ENCODE measurements at regions not wholly inside any gene's neighbourhood (a gene's known extent, or its start where the extent isn't known, plus 50 kb on each side); places are given as distances from the start of the nearest gene placed in this dataset.
"Not testable (repeated sequence)": the region's sequence is repeated elsewhere in the genome, so short reads cannot be mapped to it uniquely, and the experiment has no call there.

DNA sequence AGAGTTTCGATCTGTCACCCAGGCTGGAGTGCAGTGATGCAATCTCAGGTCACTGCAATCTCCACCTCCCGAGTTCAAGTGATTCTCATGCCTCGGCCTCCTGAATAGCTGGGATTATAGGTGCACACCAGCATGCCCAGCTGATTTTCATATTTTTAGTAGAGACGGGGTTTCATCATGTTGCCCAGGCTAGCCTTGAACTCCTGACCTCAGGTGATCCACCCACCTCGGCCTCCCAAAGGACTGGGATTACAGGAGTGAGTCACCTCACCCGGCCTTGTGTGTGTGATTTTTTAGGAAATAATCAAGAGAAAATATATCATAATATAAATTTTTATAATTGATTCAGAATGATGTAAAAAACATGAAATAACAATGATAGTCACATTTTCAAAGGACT, 1231.4 kb downstream of the GALC start:
- H3K27me3 ChIP-seq (replicated peaks; ENCODE audit: control insufficient read depth, insufficient read depth, low read length), result no peaks in the 10 kb centered on the region
- H3K4me3 ChIP-seq (replicated peaks; ENCODE audit: low read depth, low read length), result no peak overlapping the region
- TF ChIP-seq, protein P1, sequence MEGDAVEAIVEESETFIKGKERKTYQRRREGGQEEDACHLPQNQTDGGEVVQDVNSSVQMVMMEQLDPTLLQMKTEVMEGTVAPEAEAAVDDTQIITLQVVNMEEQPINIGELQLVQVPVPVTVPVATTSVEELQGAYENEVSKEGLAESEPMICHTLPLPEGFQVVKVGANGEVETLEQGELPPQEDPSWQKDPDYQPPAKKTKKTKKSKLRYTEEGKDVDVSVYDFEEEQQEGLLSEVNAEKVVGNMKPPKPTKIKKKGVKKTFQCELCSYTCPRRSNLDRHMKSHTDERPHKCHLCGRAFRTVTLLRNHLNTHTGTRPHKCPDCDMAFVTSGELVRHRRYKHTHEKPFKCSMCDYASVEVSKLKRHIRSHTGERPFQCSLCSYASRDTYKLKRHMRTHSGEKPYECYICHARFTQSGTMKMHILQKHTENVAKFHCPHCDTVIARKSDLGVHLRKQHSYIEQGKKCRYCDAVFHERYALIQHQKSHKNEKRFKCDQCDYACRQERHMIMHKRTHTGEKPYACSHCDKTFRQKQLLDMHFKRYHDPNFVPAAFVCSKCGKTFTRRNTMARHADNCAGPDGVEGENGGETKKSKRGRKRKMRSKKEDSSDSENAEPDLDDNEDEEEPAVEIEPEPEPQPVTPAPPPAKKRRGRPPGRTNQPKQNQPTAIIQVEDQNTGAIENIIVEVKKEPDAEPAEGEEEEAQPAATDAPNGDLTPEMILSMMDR (IDR thresholded peaks at IDR 0.05; ENCODE audit: insufficient read depth, low read length, poor library complexity, severe bottlenecking), result no peak
- no peak for DNase-seq (ENCODE audit: extremely low read depth, insufficient read length)
- H3K36me3 ChIP-seq (ENCODE audit: control insufficient read depth, insufficient read depth, low read length), result no peaks in the 10 kb centered on the region

DNA sequence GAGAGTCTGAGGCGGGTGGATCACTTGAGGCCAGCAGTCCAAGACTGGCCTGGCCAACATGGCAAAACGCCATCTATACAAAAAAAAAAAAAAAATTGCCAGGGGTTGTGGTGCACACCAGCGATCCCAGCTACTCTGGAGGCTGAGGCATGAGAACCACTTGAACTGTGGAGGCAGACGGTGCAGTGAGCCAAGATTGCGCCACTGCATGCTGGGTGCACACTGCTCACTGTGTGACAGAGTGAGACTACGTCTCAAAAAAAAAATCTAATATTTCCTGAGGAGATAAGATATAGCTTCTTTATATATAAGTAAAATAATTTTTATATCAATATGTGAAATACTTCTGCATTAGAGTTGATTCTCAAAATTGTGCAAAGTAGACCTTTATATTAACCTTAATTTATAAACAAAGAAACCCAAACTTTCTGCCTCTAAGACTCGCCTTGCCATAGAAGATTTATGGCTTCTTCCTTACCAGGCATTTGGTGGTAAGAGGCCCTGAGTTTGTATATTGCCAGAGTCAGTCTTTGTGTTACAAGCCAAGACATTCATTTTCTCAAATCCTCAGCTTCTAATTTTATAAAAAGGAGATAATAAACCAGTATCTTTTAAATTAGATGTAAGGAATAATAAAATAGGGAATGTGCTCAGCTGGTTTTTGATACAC, 1226.7 kb downstream of the FLRT2 start:
- no peak for DNase-seq (ENCODE audit: extremely low read depth, insufficient read length)
- TF ChIP-seq, protein P1 (IDR thresholded peaks at IDR 0.05; ENCODE audit: insufficient read depth, low read length, poor library complexity, severe bottlenecking), result no peak
- H3K27me3 ChIP-seq (replicated peaks; ENCODE audit: control insufficient read depth, insufficient read depth, low read length), result no peaks in the 10 kb centered on the region

DNA sequence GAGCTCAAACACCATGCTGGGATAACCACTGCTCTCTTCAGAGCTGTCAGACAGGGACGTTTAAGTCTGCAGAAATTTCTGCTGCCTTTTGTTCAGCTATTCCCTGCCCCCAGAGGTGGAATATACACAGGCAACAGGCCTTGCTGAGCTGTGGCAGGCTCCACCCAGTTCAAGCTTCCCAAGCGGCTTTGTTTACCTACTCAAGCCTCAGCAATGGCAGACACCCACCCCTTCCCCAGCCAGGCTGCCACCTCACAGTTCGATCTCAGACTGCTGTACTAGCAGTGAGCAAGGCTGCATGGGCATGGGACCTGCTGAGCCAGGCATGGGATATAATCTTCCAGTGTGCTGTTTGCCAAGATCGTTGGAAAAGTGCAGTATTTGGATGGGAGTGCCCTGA, 1220.5 kb downstream of the FLRT2 start:
- H3K4me3 ChIP-seq (replicated peaks; ENCODE audit: low read depth, low read length); DNase-seq (ENCODE audit: extremely low read depth, insufficient read length): not testable (repeated sequence)

More for the DNA sequence above, 1226.7 kb downstream of the FLRT2 start:
- Histone ChIP-seq H3K4me3 (replicated peaks; ENCODE audit: low read depth, low read length) (no peak overlapping the region), H3K36me3 (ENCODE audit: control insufficient read depth, insufficient read depth, low read length) (no peaks in the 10 kb centered on the region)

DNA sequence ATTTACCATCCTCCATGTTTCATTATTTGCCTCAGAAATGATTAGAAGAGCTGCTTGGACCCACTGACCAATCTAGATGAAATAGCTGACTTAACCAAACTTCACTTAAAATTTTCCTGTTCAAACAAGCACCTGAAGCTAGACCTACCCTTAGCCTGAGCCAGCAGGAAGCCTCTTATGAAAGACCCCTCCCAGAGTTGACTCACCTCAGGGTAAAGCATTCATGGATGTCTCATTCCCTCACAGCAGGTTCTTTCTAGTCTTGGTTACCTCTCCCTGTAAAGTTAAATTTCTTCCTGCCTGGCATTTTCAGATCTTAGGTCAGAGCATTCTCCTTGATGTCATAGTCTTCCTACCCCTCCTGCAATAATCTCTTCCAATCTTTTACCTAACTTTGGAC, 1209.8 kb downstream of the FLRT2 start:
- TF ChIP-seq, protein P1 (IDR thresholded peaks at IDR 0.05; ENCODE audit: insufficient read depth, low read length, poor library complexity, severe bottlenecking), result no peak
- DNase-seq (ENCODE audit: extremely low read depth, insufficient read length), result no peak
- Histone ChIP-seq H3K36me3 (ENCODE audit: control insufficient read depth, insufficient read depth, low read length) (no peaks in the 10 kb centered on the region), H3K27me3 (replicated peaks; ENCODE audit: control insufficient read depth, insufficient read depth, low read length) (no peaks in the 10 kb centered on the region), H3K4me3 (replicated peaks; ENCODE audit: low read depth, low read length) (no peak overlapping the region)

More for the DNA sequence above, 1220.5 kb downstream of the FLRT2 start:
- not testable (repeated sequence) for H3K36me3 ChIP-seq (ENCODE audit: control insufficient read depth, insufficient read depth, low read length); H3K27me3 ChIP-seq (replicated peaks; ENCODE audit: control insufficient read depth, insufficient read depth, low read length)

GRCh38 chr14:86731427-86731826, 1201.5 kb downstream of the FLRT2 start:
- DNase-seq (ENCODE audit: extremely low read depth, insufficient read length); H3K36me3 ChIP-seq (ENCODE audit: control insufficient read depth, insufficient read depth, low read length); H3K27me3 ChIP-seq (replicated peaks; ENCODE audit: control insufficient read depth, insufficient read depth, low read length); H3K4me3 ChIP-seq (replicated peaks; ENCODE audit: low read depth, low read length): not testable (repeated sequence)

DNA sequence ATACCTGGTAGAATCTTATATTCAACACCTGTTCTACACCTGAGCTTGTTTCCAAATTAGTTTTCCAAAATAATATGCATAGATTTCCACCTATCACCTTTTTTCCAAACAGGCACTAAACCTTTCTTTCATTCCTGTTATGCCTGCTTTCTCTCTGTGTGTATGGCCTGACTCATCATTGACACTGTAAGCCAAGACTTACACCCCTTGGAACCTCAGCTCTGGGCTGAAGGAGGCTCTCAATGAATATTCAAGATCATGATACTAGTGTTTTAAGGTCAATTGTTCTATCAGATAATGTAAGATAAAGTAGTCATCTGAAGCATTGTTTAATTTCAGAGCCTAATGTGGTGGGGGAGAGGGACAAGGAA, 1193.3 kb downstream of the FLRT2 start:
- Histone ChIP-seq H3K4me3 (replicated peaks; ENCODE audit: low read depth, low read length) (no peak overlapping the region), H3K36me3 (ENCODE audit: control insufficient read depth, insufficient read depth, low read length) (no peaks in the 10 kb centered on the region), H3K27me3 (replicated peaks; ENCODE audit: control insufficient read depth, insufficient read depth, low read length) (no peaks in the 10 kb centered on the region)
- TF ChIP-seq, protein P1 (IDR thresholded peaks at IDR 0.05; ENCODE audit: insufficient read depth, low read length, poor library complexity, severe bottlenecking), result no peak
- DNase-seq (ENCODE audit: extremely low read depth, insufficient read length), result no peak
